IMR-90 (cell line): ENCODE measurements at regions not wholly inside any gene's neighbourhood (a gene's known extent, or its start where the extent isn't known, plus 50 kb on each side); places are given as distances from the start of the nearest gene placed in this dataset.

Source experiments
- ATAC-seq: fragments of 200-7000 bp; cut with Tn5 transposase; 2 replicates; pipeline ENCODE4 v1.9.1; 2020; ENCODE audit warnings: low read depth, mild to moderate bottlenecking, moderate library complexity
- BruUV-seq: library from RNA; stranded (reverse); fragments of 400-500 nt; replicated peaks from 2 replicates; lab custom pipeline; 2021; lab: Mats Ljungman, UMichigan
- CTCF ChIA-PET: fragments of 300-600 bp; formaldehyde crosslinking; extraction: SDS; loops from one replicate; lab custom pipeline; 2021; ENCODE audit warnings: antibody characterized with exemption; lab: Yijun Ruan, JAX
- POLR2A ChIA-PET: fragments of 300-600 bp; sonication (Branson Sonifier 250); formaldehyde crosslinking; loops from one replicate; lab custom pipeline; 2022; ENCODE audit warnings: antibody characterized with exemption; ENCODE audit not compliant: unreplicated experiment; lab: Charles Lee
- DNase-seq: peaks from one replicate; pipeline ENCODE4 v3.0.0; 2013
- H2AFZ ChIP-seq: replicated peaks from 2 replicates; pipeline ENCODE3; 2013; ENCODE audit warnings: low read length, mild to moderate bottlenecking; ENCODE audit not compliant: poor library complexity
- H2AK5ac ChIP-seq: 2 replicates; pipeline ENCODE4 v1.6.1; 2013; ENCODE audit warnings: low read depth, low read length, inconsistent platforms
- H2AK9ac ChIP-seq: replicated peaks from 2 replicates; pipeline ENCODE3; 2013; ENCODE audit warnings: mild to moderate bottlenecking, low read depth, low read length, moderate library complexity; ENCODE audit not compliant: poor library complexity
- H2BK120ac ChIP-seq: 2 replicates; pipeline ENCODE4 v1.6.1; 2013; ENCODE audit warnings: low read depth, low read length, inconsistent platforms
- H2BK15ac ChIP-seq: 3 replicates; pipeline ENCODE4 v1.6.1; 2013; ENCODE audit warnings: low read depth, low read length, inconsistent platforms
- H2BK20ac ChIP-seq: 2 replicates; pipeline ENCODE4 v1.6.1; 2013; ENCODE audit warnings: low read depth, mild to moderate bottlenecking, inconsistent platforms, low read length, moderate library complexity
- H2BK5ac ChIP-seq: 2 replicates; pipeline ENCODE4 v1.6.1; 2013; ENCODE audit warnings: mild to moderate bottlenecking, low read depth, low read length, inconsistent platforms; ENCODE audit not compliant: poor library complexity, severe bottlenecking
- H3K14ac ChIP-seq: replicated peaks from 2 replicates; pipeline ENCODE4 v1.6.1; 2013; ENCODE audit warnings: low read depth, low read length, inconsistent platforms
- H3K18ac ChIP-seq: 2 replicates; pipeline ENCODE4 v1.6.1; 2013; ENCODE audit warnings: low read depth, low read length, control low read depth
- H3K23ac ChIP-seq: 2 replicates; pipeline ENCODE4 v1.6.1; 2013; ENCODE audit warnings: low read depth, low read length, inconsistent platforms
- H3K27ac ChIP-seq: 2 replicates; pipeline ENCODE4 v1.5.1; 2013; ENCODE audit warnings: mild to moderate bottlenecking, control low read depth, low read length; ENCODE audit not compliant: insufficient read depth
- H3K27me3 ChIP-seq: 2 replicates; pipeline ENCODE4 v1.6.1; 2013; ENCODE audit warnings: low read length; ENCODE audit not compliant: control insufficient read depth, insufficient read depth
- H3K36me3 ChIP-seq: 2 replicates; pipeline ENCODE4 v1.6.1; 2013; ENCODE audit warnings: low read length, mixed read lengths; ENCODE audit not compliant: control insufficient read depth, insufficient read depth
- H3K4ac ChIP-seq: 2 replicates; pipeline ENCODE4 v1.6.1; 2013; ENCODE audit warnings: low read depth, low read length, inconsistent platforms
- H3K4me1 ChIP-seq: 2 replicates; pipeline ENCODE4 v1.6.1; 2013; ENCODE audit warnings: low read length, mixed read lengths; ENCODE audit not compliant: control insufficient read depth, insufficient read depth
- H3K4me2 ChIP-seq: 2 replicates; pipeline ENCODE4 v1.6.1; 2013; ENCODE audit warnings: low read depth, mild to moderate bottlenecking, control low read depth, low read length, moderate library complexity
- H3K4me3 ChIP-seq: 2 replicates; pipeline ENCODE4 v1.5.1; 2013; ENCODE audit warnings: low read depth, mild to moderate bottlenecking, control low read depth, low read length, moderate library complexity; ENCODE audit not compliant: insufficient read depth
- H3K56ac ChIP-seq: 2 replicates; pipeline ENCODE4 v1.6.1; 2013; ENCODE audit warnings: low read length, inconsistent platforms; ENCODE audit not compliant: insufficient read depth; ENCODE audit errors: extremely low read depth
- H3K79me1 ChIP-seq, 2 experiments: 2 replicates each; pipeline ENCODE4 v1.6.1; 2013; ENCODE audit warnings: low read length in 2 of 2, inconsistent platforms in 1 of 2, low read depth in 1 of 2
- H3K9ac ChIP-seq: 2 replicates; pipeline ENCODE4 v1.6.1; 2013; ENCODE audit warnings: low read depth, low read length, control low read depth
- H3K9me1 ChIP-seq: 2 replicates; pipeline ENCODE4 v1.6.1; 2013; ENCODE audit warnings: low read length, inconsistent platforms; ENCODE audit not compliant: insufficient read depth
- H3K9me3 ChIP-seq: 2 replicates; pipeline ENCODE4 v1.6.1; 2013; ENCODE audit warnings: low read length; ENCODE audit not compliant: control insufficient read depth, insufficient read depth
- H4K20me1 ChIP-seq: 2 replicates; pipeline ENCODE4 v1.6.1; 2013; ENCODE audit warnings: low read length, inconsistent platforms; ENCODE audit not compliant: insufficient read depth
- H4K5ac ChIP-seq: 2 replicates; pipeline ENCODE4 v1.6.1; 2013; ENCODE audit warnings: mild to moderate bottlenecking, low read depth, low read length, control low read depth
- H4K8ac ChIP-seq, 2 experiments: 2 replicates each; pipeline ENCODE4 v1.6.1; 2013; ENCODE audit warnings: low read depth in 2 of 2, low read length in 2 of 2, control low read depth in 1 of 2, inconsistent platforms in 1 of 2
- H4K91ac ChIP-seq: 2 replicates; pipeline ENCODE4 v1.6.1; 2013; ENCODE audit warnings: low read depth, low read length, inconsistent platforms; ENCODE audit not compliant: insufficient read depth
- BHLHE40 ChIP-seq: fragments of 150-350 bp; IDR thresholded peaks from 2 replicates; pipeline ENCODE4 v1.6.1; 2016; ENCODE audit warnings: mild to moderate bottlenecking, low read depth, low read length
- CEBPB ChIP-seq: IDR thresholded peaks from 2 replicates; pipeline ENCODE4 v1.6.1; 2012; ENCODE audit warnings: low read depth, low read length, improper control_type of control experiment
- CHD1 ChIP-seq: IDR thresholded peaks from 2 replicates; pipeline ENCODE4 v1.6.1; 2012; ENCODE audit warnings: low read depth, low read length, improper control_type of control experiment
- FOS ChIP-seq: fragments of 150-350 bp; IDR thresholded peaks from 2 replicates; pipeline ENCODE4 v1.6.1; 2016; ENCODE audit warnings: low read depth, low read length
- MAFK ChIP-seq: IDR thresholded peaks from 2 replicates; pipeline ENCODE4 v1.6.1; 2012; ENCODE audit warnings: low read depth, low read length, improper control_type of control experiment
- MAZ ChIP-seq: IDR thresholded peaks from 2 replicates; pipeline ENCODE4 v1.6.1; 2012; ENCODE audit warnings: low read depth, mild to moderate bottlenecking, low read length, improper control_type of control experiment, moderate library complexity, borderline replicate concordance
- MXI1 ChIP-seq: IDR thresholded peaks from 2 replicates; pipeline ENCODE4 v1.6.1; 2012; ENCODE audit warnings: low read depth, mild to moderate bottlenecking, low read length, moderate library complexity, borderline replicate concordance
- NFE2L2 ChIP-seq: fragments of 150-350 bp; IDR thresholded peaks from 2 replicates; pipeline ENCODE4 v1.6.1; 2016; ENCODE audit warnings: low read depth, mild to moderate bottlenecking, low read length
- POLR2A ChIP-seq: IDR thresholded peaks from 2 replicates; pipeline ENCODE4 v1.6.1; 2012; ENCODE audit warnings: mild to moderate bottlenecking, low read depth, low read length
- RAD21 ChIP-seq: IDR thresholded peaks from 2 replicates; pipeline ENCODE4 v1.6.1; 2012; ENCODE audit warnings: low read length, improper control_type of control experiment
- RCOR1 ChIP-seq: IDR thresholded peaks from 2 replicates; pipeline ENCODE4 v1.6.1; 2012; ENCODE audit warnings: mild to moderate bottlenecking, low read length, improper control_type of control experiment; ENCODE audit not compliant: insufficient replicate concordance
- RFX5 ChIP-seq: IDR thresholded peaks from 2 replicates; pipeline ENCODE4 v1.8.0; 2012; ENCODE audit warnings: low read depth, mild to moderate bottlenecking, low read length, moderate library complexity
- SMC3 ChIP-seq: fragments of 150-350 bp; IDR thresholded peaks from 2 replicates; pipeline ENCODE4 v1.6.1; 2016; ENCODE audit warnings: low read depth, mild to moderate bottlenecking, antibody characterized with exemption, low read length, moderate library complexity
- USF2 ChIP-seq: fragments of 150-350 bp; IDR thresholded peaks from 2 replicates; pipeline ENCODE4 v1.6.1; 2017; ENCODE audit warnings: mild to moderate bottlenecking, antibody characterized with exemption, low read length, low read depth
- WGBS, 2 experiments: methylation state at CpG; one replicate each; pipeline versions ENCODE4 v1.1.5 to v1.1.7; 2013; ENCODE audit warnings: missing lambda C conversion rate in 2 of 2; ENCODE audit not compliant: insufficient read length in 1 of 2; ENCODE audit errors: extremely low coverage in 2 of 2; 5-methylcytosine and 5-hydroxymethylcytosine counted together
- dilution Hi-C: fragments of 300-500 bp; cut with HindIII; formaldehyde crosslinking; loops from one replicate; pipeline ENCODE4 v1.14.3; 2018; ENCODE audit warnings: low sequenced_read_pairs; ENCODE audit not compliant: unreplicated experiment
- in situ Hi-C: fragments of 300-500 bp; cut with MboI; formaldehyde crosslinking; loops from 3 replicates; pipeline ENCODE4 v1.14.3; 2019; ENCODE audit warnings: low sequenced_read_pairs, inconsistent platforms, mixed read lengths
- intact Hi-C: fragments of 100-400 bp; cut with micrococcal nuclease; formaldehyde crosslinking; loops from 2 replicates; pipeline ENCODE4 v1.10.0; 2022
- TF ChIP-seq, protein P1 (sequence below): conservative IDR thresholded peaks from 2 replicates; pipeline ENCODE4 v1.5.1; 2012; ENCODE audit warnings: mild to moderate bottlenecking, low read depth, low read length, improper control_type of control experiment
- TF ChIP-seq, protein P2 (sequence below): fragments of 150-350 bp; IDR thresholded peaks from 2 replicates; pipeline ENCODE4 v1.6.1; 2016; ENCODE audit warnings: low read depth, mild to moderate bottlenecking, low read length, moderate library complexity, borderline replicate concordance

DNA sequence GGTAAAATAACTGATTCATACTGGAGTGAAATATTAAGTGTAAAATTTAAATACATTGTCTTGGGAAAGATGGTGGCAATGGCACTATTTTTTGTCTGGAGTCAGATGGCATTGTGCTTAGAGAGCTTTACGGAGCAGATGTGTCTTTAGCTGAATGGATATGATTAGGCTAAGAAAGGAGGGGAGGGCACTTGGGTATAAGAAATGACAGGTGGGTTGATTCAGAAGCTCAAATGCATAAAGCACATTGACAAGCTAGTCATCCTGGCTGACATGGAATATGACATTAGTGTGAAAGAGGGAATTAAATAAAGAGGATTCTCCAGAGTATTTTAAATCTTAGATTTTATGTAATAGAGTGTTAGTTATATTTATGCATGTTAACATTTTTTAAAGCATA lies 570.1 kb upstream of the CBLB start:
- no peak overlapping the region for H4K8ac ChIP-seq
- TF ChIP-seq MXI1 (no peak), SMC3 (no peak), CHD1 (no peak), BHLHE40 (no peak), FOS (no peak), MAZ (no peak), RFX5 (no peak), RCOR1 (no peak), RAD21 (no peak), NFE2L2 (no peak), MAFK (no peak), POLR2A (no peak), USF2 (no peak), CEBPB (no peak)
- TF ChIP-seq, protein P1, sequence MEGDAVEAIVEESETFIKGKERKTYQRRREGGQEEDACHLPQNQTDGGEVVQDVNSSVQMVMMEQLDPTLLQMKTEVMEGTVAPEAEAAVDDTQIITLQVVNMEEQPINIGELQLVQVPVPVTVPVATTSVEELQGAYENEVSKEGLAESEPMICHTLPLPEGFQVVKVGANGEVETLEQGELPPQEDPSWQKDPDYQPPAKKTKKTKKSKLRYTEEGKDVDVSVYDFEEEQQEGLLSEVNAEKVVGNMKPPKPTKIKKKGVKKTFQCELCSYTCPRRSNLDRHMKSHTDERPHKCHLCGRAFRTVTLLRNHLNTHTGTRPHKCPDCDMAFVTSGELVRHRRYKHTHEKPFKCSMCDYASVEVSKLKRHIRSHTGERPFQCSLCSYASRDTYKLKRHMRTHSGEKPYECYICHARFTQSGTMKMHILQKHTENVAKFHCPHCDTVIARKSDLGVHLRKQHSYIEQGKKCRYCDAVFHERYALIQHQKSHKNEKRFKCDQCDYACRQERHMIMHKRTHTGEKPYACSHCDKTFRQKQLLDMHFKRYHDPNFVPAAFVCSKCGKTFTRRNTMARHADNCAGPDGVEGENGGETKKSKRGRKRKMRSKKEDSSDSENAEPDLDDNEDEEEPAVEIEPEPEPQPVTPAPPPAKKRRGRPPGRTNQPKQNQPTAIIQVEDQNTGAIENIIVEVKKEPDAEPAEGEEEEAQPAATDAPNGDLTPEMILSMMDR: no peak
- TF ChIP-seq, protein P2, sequence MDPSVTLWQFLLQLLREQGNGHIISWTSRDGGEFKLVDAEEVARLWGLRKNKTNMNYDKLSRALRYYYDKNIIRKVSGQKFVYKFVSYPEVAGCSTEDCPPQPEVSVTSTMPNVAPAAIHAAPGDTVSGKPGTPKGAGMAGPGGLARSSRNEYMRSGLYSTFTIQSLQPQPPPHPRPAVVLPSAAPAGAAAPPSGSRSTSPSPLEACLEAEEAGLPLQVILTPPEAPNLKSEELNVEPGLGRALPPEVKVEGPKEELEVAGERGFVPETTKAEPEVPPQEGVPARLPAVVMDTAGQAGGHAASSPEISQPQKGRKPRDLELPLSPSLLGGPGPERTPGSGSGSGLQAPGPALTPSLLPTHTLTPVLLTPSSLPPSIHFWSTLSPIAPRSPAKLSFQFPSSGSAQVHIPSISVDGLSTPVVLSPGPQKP: no peak
- no peak overlapping the region for H3K27ac ChIP-seq
- H2BK5ac ChIP-seq: no peak overlapping the region
- no peak overlapping the region for H3K9ac ChIP-seq
- ATAC-seq: no peak
- H4K91ac ChIP-seq: no peak overlapping the region
- no peak overlapping the region for H3K18ac ChIP-seq
- H4K5ac ChIP-seq: no peak overlapping the region
- H3K4me2 ChIP-seq: no peak overlapping the region
- ChIA-PET CTCF (no interaction called here), POLR2A (no interaction called here)
- no peak overlapping the region for H3K4me3 ChIP-seq
- H3K23ac ChIP-seq: no peak overlapping the region
- in situ Hi-C loops: no loop called here
- no CpG with 5 or more reads among the region's 1 CpG for WGBS, 2 experiments
- no peaks in the 10 kb centered on the region for H3K79me1 ChIP-seq
- no peak overlapping the region for H2AFZ ChIP-seq
- no peaks in the 10 kb centered on the region for H3K27me3 ChIP-seq
- DNase-seq: no peak
- H4K20me1 ChIP-seq: no peaks in the 10 kb centered on the region
- H3K9me3 ChIP-seq: no peaks in the 10 kb centered on the region
- no peak overlapping the region for H2BK120ac ChIP-seq
- no peak overlapping the region for H2BK20ac ChIP-seq
- dilution Hi-C loops: no loop called here
- H2AK5ac ChIP-seq: no peak overlapping the region
- no peak overlapping the region for H2BK15ac ChIP-seq
- H2AK9ac ChIP-seq: no peak overlapping the region
- no TSS peak for BruUV-seq
- H3K9me1 ChIP-seq: no peaks in the 10 kb centered on the region
- no peak overlapping the region for H3K14ac ChIP-seq
- no peak overlapping the region for H3K56ac ChIP-seq
- H3K36me3 ChIP-seq: no peaks in the 10 kb centered on the region
- H3K4me1 ChIP-seq: no peaks in the 10 kb centered on the region
- H3K4ac ChIP-seq: no peak overlapping the region
- intact Hi-C loops: no loop called here
